Neural cell (in vitro differentiated cells): ENCODE measurements at regions not wholly inside any gene's neighbourhood (a gene's known extent, or its start where the extent isn't known, plus 50 kb on each side); places are given as distances from the start of the nearest gene placed in this dataset.

Experiments
- POLR2AphosphoS5 ChIP-seq: IDR thresholded peaks from 2 replicates; pipeline ENCODE4 v1.6.1; 2012
- SMC3 ChIP-seq: fragments of 450-650 bp; conservative IDR thresholded peaks from 2 replicates; pipeline ENCODE4 v1.6.1; 2014; ENCODE audit warnings: antibody characterized with exemption, mild to moderate bottlenecking, moderate library complexity; ENCODE audit not compliant: poor library complexity

DNA sequence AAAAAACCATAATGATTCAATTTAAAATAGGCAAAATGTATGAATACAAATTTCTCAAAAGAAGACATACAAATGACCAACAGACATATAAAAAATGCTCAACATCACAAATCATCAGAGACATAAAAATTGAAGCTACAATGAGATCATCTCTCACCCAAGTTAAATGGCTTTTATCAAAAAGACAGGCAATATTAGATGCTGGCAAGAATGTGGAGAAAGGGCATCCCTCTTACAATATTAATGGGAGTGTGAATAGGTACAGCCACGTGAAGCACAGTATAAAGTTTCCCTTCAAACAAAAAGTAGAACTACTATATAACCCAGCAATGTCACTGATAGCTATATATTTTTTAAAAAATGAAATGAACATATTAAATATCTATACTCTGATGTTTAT lies 1481.7 kb downstream of the AMY1C start:
- TF ChIP-seq SMC3, result no peak
- no peak for TF ChIP-seq POLR2AphosphoS5
